ENCODE measurements at regions not wholly inside any gene's neighbourhood (a gene's known extent, or its start where the extent isn't known, plus 50 kb on each side); places are given as distances from the start of the nearest gene placed in this dataset.

GRCh38 chr7:93737953-93738352 is 152.6 kb downstream of the TFPI2 start:
- no CpG with 5 or more reads among the region's 2 CpGs for WGBS, 2 experiments (ENCODE audit: extremely low coverage in 2 of 2, insufficient read length in 1 of 2)
- TF ChIP-seq RAD21 (IDR thresholded peaks at IDR 0.05; ENCODE audit: low read length) (no peak), BHLHE40 (IDR thresholded peaks at IDR 0.05; ENCODE audit: low read depth, low read length) (no peak), RFX5 (IDR thresholded peaks at IDR 0.05; ENCODE audit: low read depth, low read length) (no peak), MAZ (IDR thresholded peaks at IDR 0.05; ENCODE audit: borderline replicate concordance, low read depth, low read length) (no peak), CHD1 (IDR thresholded peaks at IDR 0.05; ENCODE audit: low read depth, low read length) (no peak), USF2 (IDR thresholded peaks at IDR 0.05; ENCODE audit: low read depth, low read length) (no peak), CEBPB (IDR thresholded peaks at IDR 0.05; ENCODE audit: low read depth, low read length) (no peak), NFE2L2 (IDR thresholded peaks at IDR 0.05; ENCODE audit: low read depth, low read length) (no peak), POLR2A (IDR thresholded peaks at IDR 0.05; ENCODE audit: low read depth, low read length) (no peak), SMC3 (IDR thresholded peaks at IDR 0.05; ENCODE audit: low read depth, low read length) (no peak), MAFK (IDR thresholded peaks at IDR 0.05; ENCODE audit: low read depth, low read length) (no peak)
- Histone ChIP-seq H3K9ac (ENCODE audit: low read depth, low read length) (no peak overlapping the region), H3K4ac (ENCODE audit: low read depth, low read length) (no peak overlapping the region), H3K27ac (ENCODE audit: insufficient read depth, low read length) (no peak overlapping the region), H4K5ac (ENCODE audit: low read depth, low read length) (no peak overlapping the region), H2BK120ac (ENCODE audit: low read depth, low read length) (no peak overlapping the region), H3K56ac (ENCODE audit: extremely low read depth, insufficient read depth, low read length) (no peak overlapping the region), H3K4me2 (ENCODE audit: low read depth, low read length) (no peak overlapping the region), H3K79me1 (ENCODE audit: low read depth in 1 of 2, low read length in 2 of 2) (no peaks in the 10 kb centered on the region), H4K8ac (ENCODE audit: low read depth in 2 of 2, low read length in 2 of 2) (no peak overlapping the region), H3K9me3 (ENCODE audit: control insufficient read depth, insufficient read depth, low read length) (no peaks in the 10 kb centered on the region), H4K20me1 (ENCODE audit: insufficient read depth, low read length) (no peaks in the 10 kb centered on the region), H3K14ac (replicated peaks; ENCODE audit: low read depth, low read length) (no peak overlapping the region), H3K9me1 (ENCODE audit: insufficient read depth, low read length) (no peaks in the 10 kb centered on the region), H2AK9ac (replicated peaks; ENCODE audit: low read depth, low read length, poor library complexity) (no peak overlapping the region), H2BK15ac (ENCODE audit: low read depth, low read length) (no peak overlapping the region), H2AFZ (replicated peaks; ENCODE audit: low read length, poor library complexity) (no peak overlapping the region), H4K91ac (ENCODE audit: insufficient read depth, low read depth, low read length) (no peak overlapping the region), H2BK5ac (ENCODE audit: low read depth, low read length, poor library complexity, severe bottlenecking) (no peak overlapping the region), H3K27me3 (ENCODE audit: control insufficient read depth, insufficient read depth, low read length) (no peaks in the 10 kb centered on the region; the same call in 1 of the 2 replicates), H2AK5ac (ENCODE audit: low read depth, low read length) (no peak overlapping the region), H3K4me1 (ENCODE audit: control insufficient read depth, insufficient read depth, low read length) (no peaks in the 10 kb centered on the region), H3K18ac (ENCODE audit: low read depth, low read length) (no peak overlapping the region), H2BK20ac (ENCODE audit: low read depth, low read length) (no peak overlapping the region), H3K4me3 (ENCODE audit: insufficient read depth, low read depth, low read length) (no peak overlapping the region), H3K23ac (ENCODE audit: low read depth, low read length) (no peak overlapping the region), H3K36me3 (ENCODE audit: control insufficient read depth, insufficient read depth, low read length) (no peaks in the 10 kb centered on the region)
- no TSS peak for BruUV-seq (replicated peaks)
- ChIA-PET POLR2A (ENCODE audit: unreplicated experiment) (no interaction called here), CTCF (no interaction called here)
- in situ Hi-C loops (cut with MboI; ENCODE audit: low sequenced_read_pairs) (no loop called here), dilution Hi-C loops (cut with HindIII; ENCODE audit: low sequenced_read_pairs, unreplicated experiment) (no loop called here), intact Hi-C loops (cut with micrococcal nuclease) (no loop called here)
- ATAC-seq (ENCODE audit: low read depth), result no peak
- no peak for DNase-seq

All from IMR-90 (cell line).